Breast epithelium (tissue), 4 donors: ENCODE measurements at regions not wholly inside any gene's neighbourhood (a gene's known extent, or its start where the extent isn't known, plus 50 kb on each side); places are given as distances from the start of the nearest gene placed in this dataset.

Source experiments
- DNase-seq, 2 donors: peaks; one replicate each; pipeline ENCODE4 v3.0.0-alpha.2; 2019; ENCODE audit warnings: low spot score in 2 of 2
- H3K27ac ChIP-seq, 2 donors: fragments of 200-600 bp; sonication (generic) in 1 of 2; one replicate each; pipeline ENCODE4 v1.5.1; 2016 to 2019; ENCODE audit warnings: mild to moderate bottlenecking in 1 of 2
- H3K27me3 ChIP-seq, 2 donors: fragments of 200-600 bp; sonication (generic) in 1 of 2; one replicate each; pipeline versions ENCODE4 v1.5.1 to v1.6.0; 2017 to 2019; ENCODE audit warnings: control low read depth in 1 of 2, mild to moderate bottlenecking in 1 of 2
- H3K36me3 ChIP-seq: fragments of 200-600 bp; one replicate; pipeline ENCODE4 v1.5.1; 2019
- H3K4me1 ChIP-seq, 2 donors: fragments of 200-600 bp; sonication (generic); one replicate each; pipeline ENCODE4 v1.5.1; 2016 to 2019; ENCODE audit warnings: control low read depth in 1 of 2
- H3K4me3 ChIP-seq, 3 donors: fragments of 200-600 bp; sonication (generic); 1 replicate in 2 of 3; 2 replicates in 1 of 3; pipeline ENCODE4 v1.5.1; 2016 to 2019; ENCODE audit warnings: mild to moderate bottlenecking in 3 of 3, moderate library complexity in 2 of 3
- H3K9me3 ChIP-seq, 2 donors: fragments of 200-600 bp; sonication (generic) in 1 of 2; one replicate each; pipeline ENCODE4 v1.5.1; 2016 to 2019; ENCODE audit warnings: control low read depth in 1 of 2
- CTCF ChIP-seq, 3 donors: fragments of 450-650 bp; IDR thresholded peaks; one replicate each; pipeline ENCODE4 v1.5.1; 2016 to 2017; ENCODE audit warnings: antibody characterized with exemption in 3 of 3, mild to moderate bottlenecking in 3 of 3, moderate library complexity in 3 of 3
- POLR2A ChIP-seq: fragments of 450-650 bp; IDR thresholded peaks from one replicate; pipeline ENCODE4 v1.6.1; 2016; ENCODE audit warnings: antibody characterized with exemption, mild to moderate bottlenecking, moderate library complexity
- POLR2AphosphoS5 ChIP-seq, 3 donors: sonication (generic); formaldehyde crosslinking; IDR thresholded peaks; one replicate each; pipeline ENCODE4 v1.6.1; 2017; ENCODE audit warnings: antibody characterized with exemption in 3 of 3
- intact Hi-C: fragments of 100-400 bp; cut with DNase I; formaldehyde crosslinking; loops from one replicate; pipeline ENCODE4 v1.15.1; 2023; ENCODE audit warnings: low total_unique reads

- H3K27ac ChIP-seq = no peak overlapping the region
- intact Hi-C loops = no loop called here
- H3K9me3 ChIP-seq = no peaks in the 10 kb centered on the region
- no peaks in the 10 kb centered on the region for H3K4me1 ChIP-seq
- no peak overlapping the region for H3K4me3 ChIP-seq
- no peaks in the 10 kb centered on the region for H3K36me3 ChIP-seq
- no peak for DNase-seq
- no peak for TF ChIP-seq POLR2A
- no peak for TF ChIP-seq CTCF (IDR thresholded peaks at IDR 0.05)
- TF ChIP-seq POLR2AphosphoS5 (IDR thresholded peaks at IDR 0.05) = no peak
- no peaks in the 10 kb centered on the region for H3K27me3 ChIP-seq
Measured at GRCh38 chr11:81596704-81597103, 1137.0 kb downstream of the FAM181B start.

GRCh38 chr11:81585390-81585933 is 1148.2 kb downstream of the FAM181B start:
- no peaks in the 10 kb centered on the region for H3K27me3 ChIP-seq
- DNase-seq = no peak
- no peaks in the 10 kb centered on the region for H3K4me1 ChIP-seq
- H3K4me3 ChIP-seq = no peak overlapping the region
- H3K36me3 ChIP-seq = no peaks in the 10 kb centered on the region
- H3K9me3 ChIP-seq = no peaks in the 10 kb centered on the region
- TF ChIP-seq CTCF (IDR thresholded peaks at IDR 0.05) (no peak), POLR2A (no peak), POLR2AphosphoS5 (IDR thresholded peaks at IDR 0.05) (no peak)
- intact Hi-C loops = no loop called here
- H3K27ac ChIP-seq = no peak overlapping the region

GRCh38 chr11:81579339-81579738 is 1154.3 kb downstream of the FAM181B start:
- intact Hi-C loops = no loop called here
- no peaks in the 10 kb centered on the region for H3K27me3 ChIP-seq
- no peaks in the 10 kb centered on the region for H3K9me3 ChIP-seq
- DNase-seq = no peak
- no peak overlapping the region for H3K4me3 ChIP-seq
- H3K27ac ChIP-seq = no peak overlapping the region
- H3K4me1 ChIP-seq = no peaks in the 10 kb centered on the region
- no peaks in the 10 kb centered on the region for H3K36me3 ChIP-seq
- TF ChIP-seq POLR2AphosphoS5 (IDR thresholded peaks at IDR 0.05) (no peak), CTCF (IDR thresholded peaks at IDR 0.05) (no peak), POLR2A (no peak)

GRCh38 chr11:81578571-81578970 is 1155.1 kb downstream of the FAM181B start:
- Histone ChIP-seq H3K27ac (no peak overlapping the region), H3K9me3 (no peaks in the 10 kb centered on the region), H3K27me3 (no peaks in the 10 kb centered on the region), H3K4me1 (no peaks in the 10 kb centered on the region), H3K4me3 (no peak overlapping the region), H3K36me3 (no peaks in the 10 kb centered on the region)
- intact Hi-C loops = no loop called here
- TF ChIP-seq CTCF (IDR thresholded peaks at IDR 0.05) (no peak), POLR2AphosphoS5 (IDR thresholded peaks at IDR 0.05) (no peak), POLR2A (no peak)
- DNase-seq = no peak

- Histone ChIP-seq H3K27ac (no peak overlapping the region), H3K9me3 (no peaks in the 10 kb centered on the region), H3K36me3 (no peaks in the 10 kb centered on the region), H3K4me1 (no peaks in the 10 kb centered on the region), H3K4me3 (no peak overlapping the region), H3K27me3 (no peaks in the 10 kb centered on the region)
- TF ChIP-seq POLR2A (no peak), CTCF (IDR thresholded peaks at IDR 0.05) (no peak), POLR2AphosphoS5 (IDR thresholded peaks at IDR 0.05) (no peak)
- intact Hi-C loops = no loop called here
- DNase-seq = no peak
Measured at GRCh38 chr11:81574301-81574700, 1159.4 kb downstream of the FAM181B start.
